ENCODE measurements at regions not wholly inside any gene's neighbourhood (a gene's known extent, or its start where the extent isn't known, plus 50 kb on each side); places are given as distances from the start of the nearest gene placed in this dataset.
"Not testable (repeated sequence)": the region's sequence is repeated elsewhere in the genome, so short reads cannot be mapped to it uniquely, and the experiment has no call there.

- Histone ChIP-seq H3K27ac (no peak overlapping the region), H3K9me3 (no peaks in the 10 kb centered on the region), H3K9ac (ENCODE audit: low read depth in 2 of 2, low read length in 2 of 2) (no peak overlapping the region), H3K4me1 (no peaks in the 10 kb centered on the region), H3K36me3 (no peaks in the 10 kb centered on the region), H3K27me3 (no peaks in the 10 kb centered on the region), H3K4me3 (no peak overlapping the region)
- no peak for TF ChIP-seq CTCF (IDR thresholded peaks at IDR 0.05)
- intact Hi-C loops (cut with DNase I), result no loop called here
- DNase-seq, result no peak
Measured at GRCh38 chr9:22214021-22214420, 204.9 kb upstream of the CDKN2B start.

GRCh38 chr9:22214497-22215031 is 205.5 kb upstream of the CDKN2B start:
- no peak overlapping the region for H3K4me3 ChIP-seq
- no peak for TF ChIP-seq CTCF (IDR thresholded peaks at IDR 0.05)
- H3K9ac ChIP-seq (ENCODE audit: low read depth in 2 of 2, low read length in 2 of 2), result no peak overlapping the region
- intact Hi-C loops (cut with DNase I), result no loop called here
- H3K27me3 ChIP-seq, result no peaks in the 10 kb centered on the region
- H3K4me1 ChIP-seq, result no peaks in the 10 kb centered on the region
- no peaks in the 10 kb centered on the region for H3K36me3 ChIP-seq
- no peak for DNase-seq
- no peak overlapping the region for H3K27ac ChIP-seq
- H3K9me3 ChIP-seq, result no peaks in the 10 kb centered on the region

GRCh38 chr9:22215521-22215920 is 206.4 kb upstream of the CDKN2B start:
- no peak overlapping the region for H3K4me3 ChIP-seq
- intact Hi-C loops (cut with DNase I), result no loop called here
- no peak for TF ChIP-seq CTCF (IDR thresholded peaks at IDR 0.05)

GRCh38 chr9:22216730-22217172 is 207.6 kb upstream of the CDKN2B start:
- Histone ChIP-seq H3K36me3 (no peaks in the 10 kb centered on the region), H3K4me1 (no peaks in the 10 kb centered on the region), H3K27me3 (no peaks in the 10 kb centered on the region), H3K27ac (no peak overlapping the region), H3K4me3 (no peak overlapping the region), H3K9ac (ENCODE audit: low read depth in 2 of 2, low read length in 2 of 2) (no peak overlapping the region), H3K9me3 (no peaks in the 10 kb centered on the region)
- intact Hi-C loops (cut with DNase I), result no loop called here
- no peak for DNase-seq
- no peak for TF ChIP-seq CTCF (IDR thresholded peaks at IDR 0.05)

More at GRCh38 chr9:22215521-22215920, 206.4 kb upstream of the CDKN2B start:
- no peak for DNase-seq
- Histone ChIP-seq H3K27me3 (no peaks in the 10 kb centered on the region), H3K9ac (ENCODE audit: low read depth in 2 of 2, low read length in 2 of 2) (no peak overlapping the region), H3K4me1 (no peaks in the 10 kb centered on the region), H3K9me3 (no peaks in the 10 kb centered on the region), H3K36me3 (no peaks in the 10 kb centered on the region), H3K27ac (no peak overlapping the region)

GRCh38 chr9:22217254-22217653 is 208.1 kb upstream of the CDKN2B start:
- Histone ChIP-seq H3K9me3 (no peaks in the 10 kb centered on the region), H3K36me3 (no peaks in the 10 kb centered on the region), H3K4me1 (no peaks in the 10 kb centered on the region), H3K4me3 (no peak overlapping the region), H3K9ac (ENCODE audit: low read depth in 2 of 2, low read length in 2 of 2) (no peak overlapping the region), H3K27me3 (no peaks in the 10 kb centered on the region), H3K27ac (no peak overlapping the region)
- DNase-seq, result no peak
- TF ChIP-seq CTCF (IDR thresholded peaks at IDR 0.05), result no peak
- intact Hi-C loops (cut with DNase I), result no loop called here

- intact Hi-C loops (cut with DNase I); H3K27ac ChIP-seq; H3K9me3 ChIP-seq; H3K4me1 ChIP-seq; DNase-seq; H3K36me3 ChIP-seq; H3K4me3 ChIP-seq; H3K9ac ChIP-seq (ENCODE audit: low read depth in 2 of 2, low read length in 2 of 2); H3K27me3 ChIP-seq: not testable (repeated sequence)
Measured at GRCh38 chr9:22225856-22226255, 216.8 kb upstream of the CDKN2B start.
